GM12878 (cell line): ENCODE measurements at regions not wholly inside any gene's neighbourhood (a gene's known extent, or its start where the extent isn't known, plus 50 kb on each side); places are given as distances from the start of the nearest gene placed in this dataset.

Experiments
- ATAC-seq: fragments of 200-7000 bp; cut with Tn5 transposase; 3 replicates; pipeline ENCODE4 v1.9.1; 2020; ENCODE audit warnings: mild to moderate bottlenecking, moderate library complexity
- BruUV-seq: library from RNA; stranded (reverse); fragments of 400-500 nt; replicated peaks from 2 replicates; lab custom pipeline; 2021; lab: Mats Ljungman, UMichigan
- CTCF ChIA-PET: fragments of 300-600 bp; sonication (Branson Sonifier 250); formaldehyde crosslinking; extraction: SDS; loops from one replicate; lab custom pipeline; 2021; ENCODE audit warnings: inconsistent platforms; lab: Yijun Ruan, JAX
- POLR2A ChIA-PET: fragments of 350-600 bp; formaldehyde crosslinking; extraction: SDS; loops from one replicate; lab custom pipeline; 2021; ENCODE audit warnings: inconsistent platforms; lab: Charles Lee
- RAD21 ChIA-PET: fragments of 300-600 bp; sonication (Branson Sonifier 250); formaldehyde crosslinking; loops from one replicate; lab custom pipeline; 2023; ENCODE audit warnings: antibody characterized with exemption; ENCODE audit not compliant: unreplicated experiment; lab: Charles Lee
- SMC1A ChIA-PET: fragments of 300-600 bp; sonication (Branson Sonifier 250); formaldehyde crosslinking; loops from one replicate; lab custom pipeline; 2023; ENCODE audit not compliant: unreplicated experiment, uncharacterized antibody; lab: Charles Lee
- DNase-seq: peaks from one replicate; pipeline ENCODE4 v3.0.0-alpha.2; 2011; ENCODE audit warnings: low read depth, low spot score
- FAIRE-seq: peaks from 3 replicates; lab custom pipeline; 2011; peaks lifted over from hg19 to GRCh38; lab: Jason Lieb, UNC
- H2AFZ ChIP-seq: 2 replicates; pipeline ENCODE4 v1.6.0; 2011; ENCODE audit warnings: low read depth, low read length, control low read depth; ENCODE audit not compliant: control insufficient read depth
- H3K27ac ChIP-seq: 2 replicates; pipeline ENCODE4 v1.5.1; 2011; ENCODE audit warnings: control low read depth; ENCODE audit not compliant: control insufficient read depth, insufficient read depth
- H3K27me3 ChIP-seq, 2 experiments: replicated peaks in 1 of 2; 2 replicates each; pipeline versions ENCODE4 v1.6.0 to v1.6.1; 2011; ENCODE audit warnings: low read length in 1 of 2; ENCODE audit not compliant: control insufficient read depth in 2 of 2, insufficient read depth in 2 of 2
- H3K36me3 ChIP-seq, 2 experiments: 2 replicates each; pipeline ENCODE4 v1.5.1; 2011; ENCODE audit warnings: low read length in 1 of 2; ENCODE audit not compliant: control insufficient read depth in 2 of 2, insufficient read depth in 2 of 2
- H3K4me1 ChIP-seq: 2 replicates; pipeline ENCODE4 v1.6.1; 2011; ENCODE audit warnings: mild to moderate bottlenecking, low read length, moderate library complexity, mixed read lengths; ENCODE audit not compliant: control insufficient read depth, insufficient read depth
- H3K4me2 ChIP-seq: 2 replicates; pipeline ENCODE4 v1.6.0; 2011; ENCODE audit warnings: control low read depth; ENCODE audit not compliant: control insufficient read depth, insufficient read depth
- H3K4me3 ChIP-seq: fragments of 200-600 bp; sonication (generic); 2 replicates; pipeline ENCODE4 v1.5.1; 2016
- H3K79me2 ChIP-seq: 2 replicates; pipeline ENCODE4 v1.6.0; 2011; ENCODE audit warnings: low read length; ENCODE audit not compliant: control insufficient read depth, insufficient read depth
- H3K9ac ChIP-seq: 2 replicates; pipeline ENCODE4 v1.8.0; 2011; ENCODE audit warnings: low read length, control low read depth, mixed read lengths; ENCODE audit not compliant: control insufficient read depth, insufficient read depth
- H3K9me3 ChIP-seq: replicated peaks from 3 replicates; pipeline ENCODE4 v1.5.1; 2011; ENCODE audit warnings: mild to moderate bottlenecking, low read length; ENCODE audit not compliant: control insufficient read depth, insufficient read depth
- H4K20me1 ChIP-seq: 2 replicates; pipeline ENCODE4 v1.6.0; 2011; ENCODE audit not compliant: control insufficient read depth, insufficient read depth
- ATF3 ChIP-seq: IDR thresholded peaks from 2 replicates; pipeline ENCODE4 v1.6.1; 2011; ENCODE audit warnings: low read depth, mild to moderate bottlenecking, low read length, moderate library complexity, borderline replicate concordance; ENCODE audit errors: extremely low read depth
- BCL3 ChIP-seq: IDR thresholded peaks from 2 replicates; pipeline ENCODE4 v1.6.1; 2011; ENCODE audit warnings: borderline replicate concordance, low read depth, mild to moderate bottlenecking, moderate library complexity, low read length; ENCODE audit not compliant: insufficient read depth, poor library complexity, severe bottlenecking
- CBX3 ChIP-seq: fragments of 200-600 bp; sonication (generic); IDR thresholded peaks from 2 replicates; pipeline ENCODE4 v1.6.1; 2016; ENCODE audit warnings: low read depth, borderline replicate concordance
- CBX5 ChIP-seq: sonication (generic); IDR thresholded peaks from 2 replicates; pipeline ENCODE4 v1.6.1; 2016; ENCODE audit warnings: low read depth, moderate library complexity, mild to moderate bottlenecking, inconsistent platforms
- CREB1 ChIP-seq: IDR thresholded peaks from 2 replicates; pipeline ENCODE4 v1.6.1; 2012; ENCODE audit warnings: low read depth, mild to moderate bottlenecking, inconsistent platforms
- CUX1 ChIP-seq: IDR thresholded peaks from 2 replicates; pipeline ENCODE4 v1.6.1; 2012; ENCODE audit warnings: improper control_type of control experiment, low read depth, low read length; ENCODE audit not compliant: insufficient replicate concordance
- EGR1 ChIP-seq, 2 experiments: IDR thresholded peaks; 1 replicate in 1 of 2; 2 replicates in 1 of 2; pipeline ENCODE4 v1.6.1; 2011 to 2012; ENCODE audit warnings: low read depth in 2 of 2, low read length in 2 of 2, borderline replicate concordance in 1 of 2, mild to moderate bottlenecking in 1 of 2, moderate library complexity in 1 of 2
- FOXK2 ChIP-seq: fragments of 450-650 bp; IDR thresholded peaks from 2 replicates; pipeline ENCODE4 v1.6.1; 2017; ENCODE audit warnings: mild to moderate bottlenecking, moderate library complexity
- HDAC2 ChIP-seq: fragments of 200-600 bp; sonication (generic); IDR thresholded peaks from 2 replicates; pipeline ENCODE4 v1.6.1; 2017
- JUND ChIP-seq: IDR thresholded peaks from 2 replicates; pipeline ENCODE4 v1.6.1; 2012; ENCODE audit warnings: low read depth, mild to moderate bottlenecking, low read length, improper control_type of control experiment, moderate library complexity
- MTA3 ChIP-seq: IDR thresholded peaks from 2 replicates; pipeline ENCODE4 v1.6.1; 2012; ENCODE audit warnings: low read length, inconsistent platforms, borderline replicate concordance
- SPI1 ChIP-seq: IDR thresholded peaks from 2 replicates; pipeline ENCODE4 v1.6.1; 2011; ENCODE audit warnings: low read depth, mild to moderate bottlenecking, low read length, moderate library complexity, borderline replicate concordance; ENCODE audit not compliant: insufficient read depth
- SRF ChIP-seq, 2 experiments: IDR thresholded peaks; 2 replicates each; pipeline ENCODE4 v1.6.1; 2011; ENCODE audit warnings: low read depth in 2 of 2, low read length in 2 of 2, mild to moderate bottlenecking in 1 of 2, moderate library complexity in 1 of 2
- WGBS: methylation state at CpG from one replicate; pipeline ENCODE4 v1.1.6; 2016; ENCODE audit warnings: low lambda C conversion rate; ENCODE audit not compliant: insufficient replicate concordance, insufficient coverage; ENCODE audit errors: missing lambda C conversion rate; 5-methylcytosine and 5-hydroxymethylcytosine counted together
- in situ Hi-C: fragments of 300-500 bp; cut with MboI; formaldehyde crosslinking; loops from 9 replicates; pipeline ENCODE4 v1.14.3; 2018; ENCODE audit warnings: mixed read lengths
- intact Hi-C: fragments of 100-400 bp; cut with micrococcal nuclease; formaldehyde crosslinking; loops from one replicate; pipeline ENCODE4 v1.14.2; 2022; ENCODE audit not compliant: unreplicated experiment
- TF ChIP-seq, protein P1 (sequence below): fragments of 450-650 bp; IDR thresholded peaks from 2 replicates; pipeline ENCODE4 v1.6.1; 2014; ENCODE audit warnings: mild to moderate bottlenecking
- TF ChIP-seq, protein P2 (sequence below): IDR thresholded peaks from 2 replicates; pipeline ENCODE4 v1.6.1; 2011; ENCODE audit warnings: mild to moderate bottlenecking, low read depth, low read length, moderate library complexity; ENCODE audit not compliant: insufficient replicate concordance

GRCh38 chr11:122246874-122247273 lies 130.9 kb upstream of the BLID start:
- H3K9me3 ChIP-seq, result no peaks in the 10 kb centered on the region
- 0% methylated on average over 2 of the region's 2 CpGs for WGBS
- ChIA-PET POLR2A (no interaction called here), SMC1A (no interaction called here), CTCF (no interaction called here), RAD21 (no interaction called here)
- no peak overlapping the region for H3K27ac ChIP-seq
- no peaks in the 10 kb centered on the region for H3K4me1 ChIP-seq
- in situ Hi-C loops (no loop called here), intact Hi-C loops (no loop called here)
- H3K36me3 ChIP-seq, result no peaks in the 10 kb centered on the region
- no peak overlapping the region for H3K4me2 ChIP-seq
- no peak for DNase-seq
- no peak overlapping the region for H3K9ac ChIP-seq
- H3K79me2 ChIP-seq, result no peaks in the 10 kb centered on the region
- no TSS peak for BruUV-seq
- H4K20me1 ChIP-seq, result no peaks in the 10 kb centered on the region
- H3K4me3 ChIP-seq, result no peak overlapping the region
- no peak for ATAC-seq
- TF ChIP-seq FOXK2, result no peak
- no peak for TF ChIP-seq SRF (IDR thresholded peaks at IDR 0.05; ENCODE audit: low read depth in 2 of 2, low read length in 2 of 2)
- no peak for TF ChIP-seq EGR1 (IDR thresholded peaks at IDR 0.05; ENCODE audit: borderline replicate concordance in 1 of 2, low read depth in 2 of 2, low read length in 2 of 2)
- no peak for TF ChIP-seq CREB1
- TF ChIP-seq CBX5, result no peak
- no peak for TF ChIP-seq CBX3
- no peak for TF ChIP-seq SPI1
- no peak for TF ChIP-seq HDAC2
- TF ChIP-seq, protein P1, sequence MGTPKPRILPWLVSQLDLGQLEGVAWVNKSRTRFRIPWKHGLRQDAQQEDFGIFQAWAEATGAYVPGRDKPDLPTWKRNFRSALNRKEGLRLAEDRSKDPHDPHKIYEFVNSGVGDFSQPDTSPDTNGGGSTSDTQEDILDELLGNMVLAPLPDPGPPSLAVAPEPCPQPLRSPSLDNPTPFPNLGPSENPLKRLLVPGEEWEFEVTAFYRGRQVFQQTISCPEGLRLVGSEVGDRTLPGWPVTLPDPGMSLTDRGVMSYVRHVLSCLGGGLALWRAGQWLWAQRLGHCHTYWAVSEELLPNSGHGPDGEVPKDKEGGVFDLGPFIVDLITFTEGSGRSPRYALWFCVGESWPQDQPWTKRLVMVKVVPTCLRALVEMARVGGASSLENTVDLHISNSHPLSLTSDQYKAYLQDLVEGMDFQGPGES, result no peak
- TF ChIP-seq, protein P2, sequence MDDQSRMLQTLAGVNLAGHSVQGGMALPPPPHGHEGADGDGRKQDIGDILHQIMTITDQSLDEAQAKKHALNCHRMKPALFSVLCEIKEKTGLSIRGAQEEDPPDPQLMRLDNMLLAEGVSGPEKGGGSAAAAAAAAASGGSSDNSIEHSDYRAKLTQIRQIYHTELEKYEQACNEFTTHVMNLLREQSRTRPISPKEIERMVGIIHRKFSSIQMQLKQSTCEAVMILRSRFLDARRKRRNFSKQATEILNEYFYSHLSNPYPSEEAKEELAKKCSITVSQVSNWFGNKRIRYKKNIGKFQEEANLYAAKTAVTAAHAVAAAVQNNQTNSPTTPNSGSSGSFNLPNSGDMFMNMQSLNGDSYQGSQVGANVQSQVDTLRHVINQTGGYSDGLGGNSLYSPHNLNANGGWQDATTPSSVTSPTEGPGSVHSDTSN, result no peak
- no peak for TF ChIP-seq JUND
- TF ChIP-seq CUX1, result no peak
- TF ChIP-seq MTA3, result no peak
- TF ChIP-seq BCL3, result no peak
- TF ChIP-seq ATF3, result no peak
- H3K27me3 ChIP-seq, result no peaks in the 10 kb centered on the region; a peak in 2 of 4 replicates
- H2AFZ ChIP-seq, result no peak overlapping the region
- FAIRE-seq, result no peak
